HG03064 (cell line): ENCODE measurements at regions not wholly inside any gene's neighbourhood (a gene's known extent, or its start where the extent isn't known, plus 50 kb on each side); places are given as distances from the start of the nearest gene placed in this dataset.

Experiments used
- ATAC-seq: cut with Tn5 transposase; IDR thresholded peaks from one replicate; pipeline ENCODE4 v1.9.1; 2021; ENCODE audit warnings: low read depth; ENCODE audit not compliant: unreplicated experiment

DNA sequence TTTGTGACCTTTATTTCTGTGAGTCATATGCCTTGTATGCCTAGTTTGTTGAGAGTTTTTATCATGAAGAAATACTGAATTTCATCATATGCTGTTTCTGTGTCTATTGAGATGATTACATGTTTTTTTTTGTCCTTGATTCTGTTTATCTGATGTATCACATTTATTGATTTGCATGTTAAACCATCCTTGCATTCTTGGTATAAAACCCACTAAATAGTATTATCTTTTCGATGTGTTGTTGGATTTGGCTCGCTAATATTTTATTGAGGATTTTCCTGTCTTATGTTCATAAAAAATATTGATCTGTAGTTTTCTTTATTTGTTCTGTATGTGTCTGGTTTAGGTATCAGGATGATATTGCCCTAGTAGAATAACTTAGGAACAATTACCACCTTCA is 164.7 kb upstream of the CHRM3 start:
- ATAC-seq: no peak

DNA sequence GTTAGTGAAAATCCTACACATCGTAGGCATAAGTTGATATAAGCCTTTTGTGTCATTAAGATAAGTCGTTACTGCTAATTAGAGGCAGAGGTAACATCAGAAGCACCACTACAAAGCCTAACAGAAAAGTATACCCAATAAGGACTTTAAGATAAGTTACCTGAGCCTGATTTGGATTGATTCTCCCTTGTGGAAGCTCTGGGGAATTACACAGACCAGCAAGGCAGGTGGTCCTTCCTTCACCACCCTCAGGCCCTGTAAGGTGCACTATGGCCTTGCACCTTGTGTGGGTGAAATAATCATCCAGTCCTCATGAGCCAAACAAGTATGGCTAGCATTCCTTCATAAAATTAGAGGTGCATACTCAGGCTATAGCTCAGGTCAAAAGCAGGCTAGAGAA is 166.7 kb upstream of the CHRM3 start:
- ATAC-seq: no peak

DNA sequence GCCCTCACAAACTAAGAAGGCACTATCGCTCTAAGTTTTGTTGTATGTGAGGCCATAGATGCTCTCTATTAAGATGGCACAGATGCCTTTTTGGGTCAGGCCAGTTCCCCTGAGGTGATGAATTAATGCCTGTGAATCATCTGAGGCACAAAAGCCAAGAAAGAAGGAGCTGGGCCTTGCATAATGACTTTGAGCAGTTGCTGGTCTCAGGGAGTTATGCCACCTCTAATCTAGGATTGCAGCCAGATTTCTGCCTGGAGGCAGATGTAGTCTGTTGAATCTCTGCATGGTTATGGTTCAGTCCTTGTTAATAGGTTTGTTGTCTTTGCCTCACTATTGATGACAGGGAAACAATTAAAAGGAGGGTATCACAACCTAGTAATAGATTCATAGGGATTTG is 168.1 kb upstream of the CHRM3 start:
- ATAC-seq: no peak

DNA sequence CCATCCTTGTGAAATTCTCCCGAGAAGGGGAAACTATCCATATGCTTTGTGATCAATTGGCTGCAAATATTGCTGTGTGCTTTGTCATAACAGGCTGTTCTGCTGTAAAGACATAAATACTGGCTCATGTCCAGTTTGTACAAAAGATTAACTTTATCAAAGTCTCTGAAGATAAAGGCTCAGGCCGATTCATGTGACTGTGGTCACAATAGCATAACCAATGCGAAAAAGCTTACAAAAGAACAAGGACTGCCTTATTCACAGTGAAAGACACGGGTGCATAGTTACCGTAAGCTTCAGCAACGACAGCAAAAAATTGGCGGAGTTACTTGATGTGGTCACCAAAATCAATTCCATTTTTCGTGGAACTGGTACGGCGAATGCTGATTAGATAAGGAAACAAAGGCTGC is 173.6 kb upstream of the CHRM3 start:
- ATAC-seq: no peak

DNA sequence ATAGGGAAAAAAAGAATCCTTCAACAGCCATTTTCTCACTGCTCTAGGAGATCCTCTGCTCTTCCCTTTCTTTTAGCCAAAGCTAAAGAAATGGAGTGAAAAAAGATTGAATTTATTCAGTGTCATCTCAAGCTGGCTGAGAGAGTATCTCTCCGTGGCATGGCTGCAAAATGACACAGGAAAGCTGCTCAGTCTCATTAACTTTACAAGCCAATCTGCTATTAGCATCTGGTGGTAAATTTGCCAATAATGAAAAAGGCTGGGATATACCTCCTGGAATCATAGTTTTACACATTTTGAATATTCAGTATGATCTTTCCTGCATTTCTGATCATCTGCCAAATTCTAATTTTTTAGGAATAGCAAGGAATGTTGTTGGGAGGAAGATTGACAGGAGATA is 176.8 kb upstream of the CHRM3 start:
- ATAC-seq: no peak

DNA sequence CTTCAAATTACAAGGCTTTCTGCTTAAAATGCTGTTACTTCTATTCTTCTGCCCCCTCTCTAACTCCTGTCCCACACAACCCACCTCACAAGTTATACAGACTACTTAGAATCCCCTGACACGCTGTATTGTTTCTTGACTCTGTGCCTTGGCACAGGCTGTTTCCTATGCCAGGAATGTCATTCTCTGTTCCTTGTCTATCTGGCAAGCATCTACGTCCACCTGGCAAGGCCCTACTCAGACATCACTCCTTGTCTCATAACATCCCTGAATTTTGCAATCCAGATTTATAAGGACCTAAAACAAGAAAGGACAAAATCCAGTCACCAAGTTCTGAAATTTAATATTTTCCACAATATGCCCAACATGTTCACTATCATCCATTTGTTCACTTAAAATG is 182.0 kb upstream of the CHRM3 start:
- ATAC-seq: no peak

DNA sequence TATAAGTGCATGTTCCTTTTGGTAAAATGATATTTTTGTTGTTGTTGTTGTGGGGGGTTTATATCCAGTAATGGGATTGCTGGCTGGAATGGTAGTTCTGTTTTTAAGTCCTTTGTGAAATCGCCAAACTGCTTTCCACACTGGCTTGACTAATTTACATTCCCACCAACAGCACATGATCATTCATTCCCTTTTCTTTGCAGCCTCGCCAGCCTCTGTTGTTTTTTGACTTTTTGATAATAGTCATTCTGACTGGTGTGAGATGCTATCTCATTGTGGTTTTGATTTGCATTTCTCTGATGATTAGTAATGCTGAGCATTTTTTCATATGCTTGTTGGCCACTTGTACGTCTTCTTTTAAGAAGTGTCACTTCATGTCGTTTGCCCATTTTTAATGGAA is 188.5 kb upstream of the CHRM3 start:
- ATAC-seq: no peak

DNA sequence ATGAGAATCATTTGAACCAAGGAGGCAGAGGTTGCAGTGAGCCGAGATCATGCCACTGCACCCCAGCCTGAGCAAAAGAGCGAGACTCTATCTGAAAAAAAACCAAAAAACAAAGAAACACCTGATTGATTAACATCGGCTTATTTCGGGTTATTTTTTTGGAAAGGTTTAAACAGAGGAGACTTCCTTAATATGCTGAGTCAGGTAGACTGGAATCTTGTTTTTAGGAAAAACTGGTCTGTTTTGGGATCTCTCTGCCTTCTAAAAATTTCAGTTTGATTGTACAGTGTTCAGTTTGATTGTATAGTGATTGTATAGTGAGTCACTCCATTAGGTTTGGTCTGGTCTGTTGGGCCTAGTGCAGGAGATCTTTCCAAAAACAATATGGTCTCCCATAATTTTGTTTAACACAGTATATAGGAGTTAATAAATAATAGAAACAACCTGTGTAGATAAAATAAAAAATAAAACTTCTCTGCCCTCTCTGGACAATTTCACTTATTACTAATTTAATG is 196.3 kb upstream of the CHRM3 start:
- ATAC-seq: no peak

DNA sequence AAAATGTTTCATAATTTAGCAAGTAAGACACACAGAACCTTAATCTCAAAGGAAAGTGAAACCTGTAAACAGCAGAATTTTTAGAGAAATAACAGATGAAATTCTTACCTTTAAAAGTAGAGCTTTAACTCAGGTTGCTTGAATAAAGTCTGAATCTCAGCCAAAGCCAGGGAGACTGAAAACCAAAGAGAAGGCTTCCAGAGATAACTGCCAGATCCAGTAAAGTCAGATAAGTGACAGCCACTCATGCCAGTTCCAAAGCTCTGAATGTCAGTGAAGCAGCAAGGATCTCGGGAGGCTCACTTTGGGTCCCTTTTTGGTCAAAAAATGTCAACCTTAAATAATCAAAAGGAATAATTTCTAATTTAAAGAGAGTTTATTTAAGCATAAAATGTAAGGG is 199.9 kb upstream of the CHRM3 start:
- ATAC-seq: no peak

DNA sequence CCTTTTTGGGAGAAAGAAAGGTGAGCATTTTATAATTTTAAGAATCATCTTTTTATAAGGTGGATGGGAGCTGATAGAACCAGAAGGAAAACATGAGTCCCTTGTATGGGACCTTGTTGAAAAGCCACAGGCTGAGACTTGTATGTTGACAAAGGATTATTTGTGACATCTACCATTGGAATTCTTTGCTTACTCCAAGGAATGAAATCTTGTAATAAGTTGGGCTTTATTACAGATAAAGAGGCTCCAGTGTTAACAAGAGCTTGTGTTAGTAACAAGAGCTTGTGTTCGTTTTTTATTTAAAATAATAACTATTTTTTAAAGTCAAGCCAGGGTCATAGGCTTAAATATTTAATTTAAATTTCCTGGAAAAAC is 201.1 kb upstream of the CHRM3 start:
- ATAC-seq: no peak

DNA sequence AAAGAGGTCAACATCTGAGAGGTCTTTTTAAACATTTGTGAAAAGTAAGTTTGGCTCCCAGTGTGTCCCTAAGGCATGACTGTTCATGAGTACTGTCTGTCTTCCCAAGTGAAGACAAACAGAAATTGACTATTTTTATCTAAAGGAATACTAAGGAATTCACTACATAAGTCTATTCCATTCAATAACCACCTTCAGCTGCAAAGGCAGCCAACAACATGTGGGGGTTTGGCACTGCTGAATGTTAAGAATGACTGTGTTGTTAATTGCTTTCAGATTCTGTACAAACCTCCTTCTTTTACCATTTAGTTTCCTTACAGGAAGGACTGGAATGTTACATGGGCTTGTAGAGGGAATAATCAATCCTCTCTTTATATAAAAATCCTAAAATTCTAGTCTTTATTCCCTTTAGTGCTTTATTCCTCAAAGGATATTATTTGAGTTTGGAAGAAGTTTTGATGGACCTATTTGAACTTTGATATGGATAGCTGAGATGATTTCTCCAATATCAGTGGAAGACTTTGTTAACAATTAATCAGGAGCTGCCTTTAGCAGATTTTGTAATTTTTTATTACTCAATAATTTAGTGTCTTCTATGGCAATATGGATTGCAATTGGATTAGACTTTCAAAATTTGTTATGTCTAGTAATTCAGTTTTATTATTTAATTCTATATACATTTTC is 201.7 kb upstream of the CHRM3 start:
- ATAC-seq: no peak

DNA sequence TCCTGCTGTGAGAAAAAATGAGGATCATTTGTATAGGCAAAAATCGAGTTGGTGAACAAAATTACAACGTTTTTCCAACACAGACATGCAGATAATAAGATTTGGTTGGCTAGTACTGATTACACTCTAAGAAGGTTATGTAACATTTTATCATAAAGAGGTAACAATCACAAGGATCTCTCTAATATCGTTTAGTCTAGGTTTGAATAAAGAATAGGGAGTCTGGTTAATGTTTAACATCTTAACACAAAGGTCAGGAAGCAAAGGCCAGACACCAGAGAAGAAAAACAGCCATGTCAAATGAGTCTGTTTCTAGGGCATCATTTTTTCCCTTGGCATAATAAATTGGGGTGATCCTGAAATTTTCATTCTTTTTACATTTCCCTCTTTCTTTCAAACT is 207.4 kb upstream of the CHRM3 start:
- no peak for ATAC-seq

DNA sequence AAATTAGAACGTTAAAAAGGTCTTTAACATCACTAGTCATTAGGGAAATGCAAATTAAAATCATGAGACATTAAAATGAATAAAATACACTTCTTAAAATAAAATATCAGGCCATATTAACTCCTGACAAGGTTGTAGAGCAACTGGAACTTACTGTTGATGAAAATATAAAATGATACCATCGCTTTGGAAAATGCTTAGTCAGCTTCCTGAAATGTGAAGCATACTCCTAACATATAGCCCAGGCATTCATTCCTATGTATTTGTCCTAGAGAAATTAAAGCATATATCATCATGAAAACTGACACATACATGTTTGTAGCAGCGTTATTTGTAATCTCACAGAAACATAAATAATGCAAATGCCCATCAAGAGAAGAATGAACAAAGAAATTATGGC is 211.5 kb upstream of the CHRM3 start:
- ATAC-seq: no peak

DNA sequence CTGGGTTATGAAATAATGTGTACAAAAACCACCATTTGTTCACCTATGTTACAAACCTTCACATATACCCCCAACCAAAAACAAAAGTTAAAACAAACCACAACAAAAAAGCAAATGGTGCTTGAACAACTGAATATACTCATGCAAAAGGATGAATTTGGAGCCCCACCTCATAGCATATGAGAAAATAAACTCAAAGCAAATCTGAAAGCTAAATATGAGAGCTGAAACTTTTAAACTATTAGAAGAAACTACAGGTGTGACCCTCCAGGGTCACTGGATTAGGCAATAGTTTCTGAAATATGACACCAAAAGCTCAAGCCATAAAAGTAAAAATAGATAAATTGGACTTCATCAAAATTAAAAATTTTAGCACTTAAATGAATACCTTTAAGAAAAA is 215.5 kb upstream of the CHRM3 start:
- ATAC-seq: no peak

DNA sequence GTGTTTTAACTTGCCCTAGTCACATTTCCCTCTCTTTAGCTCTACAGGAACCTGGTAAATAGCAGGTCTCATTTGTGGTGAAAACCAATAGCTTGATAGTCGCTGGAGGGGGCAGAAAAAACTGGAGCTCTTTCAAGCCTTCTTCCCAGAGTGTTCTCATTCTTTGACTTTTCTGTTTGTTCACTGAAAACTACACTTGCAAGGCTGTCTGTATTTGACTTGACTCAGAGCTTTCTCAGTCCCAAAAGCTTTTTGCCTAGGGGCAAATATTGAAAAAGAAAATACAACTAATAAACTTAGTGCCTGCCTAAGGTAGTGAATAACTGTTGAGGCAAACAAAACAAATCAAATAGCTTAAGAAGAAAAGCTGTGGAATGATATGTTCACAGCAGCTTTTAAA is 217.1 kb upstream of the CHRM3 start:
- no peak for ATAC-seq

DNA sequence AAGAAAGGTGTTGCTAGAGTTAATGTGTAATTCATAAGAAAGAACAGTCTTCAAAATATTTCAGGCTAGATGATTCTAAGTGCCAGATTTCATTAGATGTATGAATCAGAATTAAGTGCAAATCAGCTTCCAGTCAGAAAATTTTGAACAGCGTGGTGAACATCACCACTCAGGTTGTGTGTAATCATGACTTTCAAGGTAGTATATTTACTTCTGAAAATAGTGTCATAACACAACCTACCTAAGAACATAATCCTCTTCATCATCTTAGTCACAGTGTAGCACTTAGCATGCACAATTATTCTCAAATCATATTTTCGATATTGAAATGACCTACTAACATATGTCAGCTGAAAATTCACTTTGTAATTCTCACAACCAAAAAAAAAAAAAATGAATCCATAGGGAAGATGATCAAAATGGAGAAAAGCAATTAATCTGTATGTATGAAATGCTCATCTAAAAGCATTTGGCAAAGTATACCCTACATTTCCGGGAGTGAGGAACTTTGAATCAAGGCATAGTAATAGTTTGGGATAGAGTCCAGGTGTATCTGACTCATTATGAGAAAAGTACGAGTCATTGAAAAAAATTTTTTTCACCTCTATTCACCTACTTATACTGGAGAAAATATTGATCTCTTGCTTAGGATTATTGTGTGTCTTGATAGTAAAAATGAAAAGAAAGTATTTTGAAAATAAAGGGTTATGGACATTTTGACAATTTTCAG is 221.8 kb upstream of the CHRM3 start:
- no peak for ATAC-seq

DNA sequence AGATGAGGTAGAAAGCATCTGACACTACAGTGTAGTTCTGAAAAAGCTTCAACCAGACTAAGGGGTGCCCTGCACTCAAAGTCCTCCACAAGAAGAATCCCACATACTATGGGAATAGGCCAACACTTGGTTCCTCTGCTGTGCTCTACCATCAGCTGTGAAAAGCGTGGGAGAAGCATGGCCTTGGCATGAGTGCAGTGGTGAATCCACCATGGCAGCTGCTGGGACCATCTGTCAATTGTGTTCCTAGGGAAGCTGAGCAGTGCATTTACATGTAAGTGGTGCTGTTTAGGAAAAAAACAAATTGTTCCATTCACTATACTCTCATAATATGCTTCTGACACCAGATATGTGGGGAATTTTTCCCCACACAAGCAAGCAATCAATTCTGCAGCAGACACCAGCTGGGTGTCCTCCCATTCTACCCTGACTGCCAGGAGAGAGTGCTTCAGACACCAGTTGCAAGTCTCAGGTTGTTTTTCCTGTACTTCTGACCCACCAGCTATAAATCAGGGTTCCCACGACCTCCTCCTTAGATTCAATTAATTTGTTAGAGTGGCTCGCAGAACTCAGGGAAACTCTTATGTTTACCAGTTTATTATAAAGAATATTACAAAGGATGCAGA is 230.8 kb upstream of the CHRM3 start:
- no peak for ATAC-seq

DNA sequence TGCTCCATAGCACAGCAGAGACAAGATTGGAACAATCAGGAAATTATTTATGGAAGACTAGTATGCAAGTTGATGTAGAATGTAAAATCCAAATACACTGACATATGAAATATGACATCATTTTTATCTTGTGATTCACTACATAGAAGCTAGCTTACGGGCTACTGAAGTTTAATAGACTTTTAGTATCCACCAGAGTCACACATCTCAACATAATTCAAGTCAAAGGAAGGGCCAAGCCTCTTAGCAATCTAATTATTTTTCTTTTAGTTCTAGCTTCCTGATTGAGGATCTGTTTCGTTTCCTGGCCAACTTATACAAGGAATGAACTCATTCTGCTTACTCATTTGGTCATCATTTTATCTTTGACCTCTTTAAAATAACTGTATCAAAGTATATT is 234.4 kb upstream of the CHRM3 start:
- no peak for ATAC-seq

DNA sequence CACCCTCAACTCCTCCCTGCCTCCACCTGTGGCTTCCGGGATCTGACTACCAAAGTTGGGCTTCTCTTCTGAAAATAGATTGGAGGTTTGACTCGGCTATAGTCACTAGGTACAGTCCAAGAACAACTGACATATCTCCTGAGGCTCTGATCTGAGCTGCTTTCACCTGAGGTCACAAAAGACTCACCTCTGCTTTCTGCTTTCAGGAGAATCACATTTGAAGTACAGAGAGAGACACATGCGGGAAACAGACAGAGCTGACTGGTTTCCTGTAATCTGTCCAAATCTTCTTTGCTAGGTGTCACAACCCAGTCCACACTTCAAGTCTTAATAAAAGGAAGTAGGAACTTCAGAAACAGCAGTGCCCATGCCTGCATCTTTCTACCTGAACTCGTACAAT is 245.4 kb upstream of the CHRM3 start:
- no peak for ATAC-seq

DNA sequence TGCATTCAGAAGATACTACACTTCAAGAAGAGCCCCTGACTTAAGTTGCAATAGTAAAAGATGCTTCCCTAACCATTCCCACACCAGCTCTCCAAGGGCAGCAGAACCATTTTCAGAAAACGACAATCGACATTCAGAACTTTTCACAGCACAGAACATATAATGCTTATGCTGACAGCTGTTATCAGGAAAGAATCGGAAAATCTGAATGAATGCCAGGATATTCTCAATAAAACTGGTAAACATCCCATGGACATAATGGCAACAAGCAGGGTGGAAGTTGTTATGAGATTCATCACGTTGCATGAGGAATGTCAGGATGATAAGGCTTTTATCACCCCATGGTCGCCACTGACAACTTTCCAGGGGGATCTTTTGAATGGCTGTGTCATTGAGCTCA is 246.6 kb upstream of the CHRM3 start:
- no peak for ATAC-seq

DNA sequence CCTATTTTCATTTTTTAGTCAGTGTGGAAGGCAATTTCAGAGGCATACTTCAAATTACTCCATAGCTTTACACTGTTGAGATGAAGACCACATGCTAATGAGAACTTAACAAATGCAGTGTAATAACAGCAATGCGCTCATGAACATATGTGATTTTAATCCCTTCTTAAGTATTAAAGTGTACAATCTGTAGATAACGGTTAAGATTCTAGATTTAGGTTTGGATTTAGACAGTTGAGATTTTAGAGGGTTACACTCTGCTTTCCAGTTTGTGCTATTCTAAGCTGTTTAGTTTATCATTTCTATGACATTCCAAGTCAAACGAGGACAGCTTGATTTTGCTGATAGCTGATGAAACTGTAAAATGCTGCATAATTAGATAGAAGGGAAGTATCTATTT is 257.8 kb upstream of the CHRM3 start:
- ATAC-seq: no peak

DNA sequence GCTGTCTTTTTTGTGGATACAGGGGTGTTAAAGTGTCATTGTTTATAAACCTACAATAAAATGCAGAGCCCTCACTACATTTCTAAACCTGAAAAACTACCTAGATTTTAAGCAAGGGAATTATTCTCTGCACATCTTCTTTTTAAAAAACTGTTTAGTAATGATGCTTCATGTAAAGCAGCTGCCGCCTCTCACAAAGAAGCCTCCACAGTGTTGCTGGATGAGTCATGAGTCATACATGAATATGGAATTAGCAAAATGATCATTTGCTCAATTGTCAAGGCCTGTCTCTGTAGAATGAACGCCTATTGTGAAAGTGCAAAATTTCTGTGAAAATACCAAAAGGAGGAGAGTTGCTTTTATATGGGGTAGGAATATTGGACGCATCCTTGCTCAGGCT is 259.5 kb upstream of the CHRM3 start:
- ATAC-seq: no peak
